GM23338 (cell line): ENCODE measurements at regions not wholly inside any gene's neighbourhood (a gene's known extent, or its start where the extent isn't known, plus 50 kb on each side); places are given as distances from the start of the nearest gene placed in this dataset.
A peak's percentile ranks its signal among the peaks of the same experiment; 100 is the strongest.

Experiments
- ATAC-seq: fragments of 200-7000 bp; cut with Tn5 transposase; 3 replicates; pipeline ENCODE4 v1.9.1; 2020
- DNase-seq: peaks from one replicate; pipeline ENCODE4 v3.0.0-alpha.2; 2015; ENCODE audit warnings: low spot score
- H2AFZ ChIP-seq: fragments of 200-600 bp; sonication (generic); 2 replicates; pipeline ENCODE4 v1.8.0; 2016; ENCODE audit warnings: antibody characterized with exemption, mild to moderate bottlenecking, moderate library complexity
- H3F3A ChIP-seq: fragments of 200-600 bp; sonication (generic); replicated peaks from 2 replicates; pipeline ENCODE4 v1.8.0; 2017; ENCODE audit warnings: antibody characterized with exemption, mixed run types, low read depth
- H3K27ac ChIP-seq: fragments of 200-600 bp; sonication (generic); 2 replicates; pipeline ENCODE4 v1.6.1; 2016; ENCODE audit warnings: low read depth
- H3K27me3 ChIP-seq: fragments of 200-600 bp; sonication (generic); 2 replicates; pipeline ENCODE4 v1.8.0; 2016; ENCODE audit warnings: mild to moderate bottlenecking, mixed run types, moderate library complexity; ENCODE audit not compliant: insufficient read depth
- H3K36me3 ChIP-seq: fragments of 200-600 bp; sonication (generic); 2 replicates; pipeline ENCODE4 v1.8.0; 2016; ENCODE audit warnings: mild to moderate bottlenecking; ENCODE audit not compliant: insufficient read depth
- H3K4me1 ChIP-seq: fragments of 200-600 bp; sonication (generic); 2 replicates; pipeline ENCODE4 v1.8.0; 2016; ENCODE audit warnings: mild to moderate bottlenecking, moderate library complexity; ENCODE audit not compliant: insufficient read depth
- H3K4me2 ChIP-seq: fragments of 200-600 bp; sonication (generic); 2 replicates; pipeline ENCODE4 v1.7.1; 2017; ENCODE audit warnings: mixed run types
- H3K4me3 ChIP-seq: fragments of 200-600 bp; sonication (generic); 2 replicates; pipeline ENCODE4 v1.6.1; 2016; ENCODE audit warnings: mixed run types
- H3K79me2 ChIP-seq: fragments of 200-600 bp; sonication (generic); replicated peaks from 2 replicates; pipeline ENCODE4 v1.8.0; 2017; ENCODE audit warnings: mild to moderate bottlenecking; ENCODE audit not compliant: insufficient read depth
- H3K9me2 ChIP-seq: fragments of 200-600 bp; sonication (generic); 2 replicates; pipeline ENCODE4 v1.8.0; 2017; ENCODE audit not compliant: insufficient read depth
- H4K20me1 ChIP-seq: fragments of 200-600 bp; sonication (generic); replicated peaks from 2 replicates; pipeline ENCODE4 v1.8.0; 2017; ENCODE audit warnings: mild to moderate bottlenecking; ENCODE audit not compliant: insufficient read depth
- H3K27ac Mint-ChIP-seq: 2 replicates; pipeline ENCODE4 v1.8.0; 2020; ENCODE audit warnings: inconsistent platforms, mild to moderate bottlenecking, moderate library complexity, mixed read lengths
- H3K27me3 Mint-ChIP-seq: 3 replicates; pipeline ENCODE4 v1.8.0; 2022; ENCODE audit warnings: low read depth, mild to moderate bottlenecking, moderate library complexity, mixed read lengths, inconsistent platforms; ENCODE audit not compliant: insufficient read depth, poor library complexity
- H3K36me3 Mint-ChIP-seq: 3 replicates; pipeline ENCODE4 v1.8.0; 2021; ENCODE audit warnings: low read depth, mild to moderate bottlenecking, inconsistent platforms, moderate library complexity, mixed read lengths
- H3K4me1 Mint-ChIP-seq: 3 replicates; pipeline ENCODE4 v1.8.0; 2020; ENCODE audit warnings: mild to moderate bottlenecking, inconsistent platforms, mixed read lengths
- H3K4me3 Mint-ChIP-seq: 3 replicates; pipeline ENCODE4 v1.8.0; 2021; ENCODE audit warnings: moderate library complexity, mild to moderate bottlenecking, inconsistent platforms, mixed read lengths
- H3K9me3 Mint-ChIP-seq: 3 replicates; pipeline ENCODE4 v1.8.0; 2020; ENCODE audit warnings: moderate library complexity, mild to moderate bottlenecking, inconsistent platforms, mixed read lengths
- CREB1 ChIP-seq: fragments of 250-450 bp; sonication (Bioruptor Pico); IDR thresholded peaks from 2 replicates; pipeline ENCODE4 v1.5.0; 2020; ENCODE audit warnings: low read depth, mild to moderate bottlenecking, moderate library complexity
- CTCF ChIP-seq, 2 experiments: fragments of 200-600 bp in 1 of 2; sonication (generic) in 1 of 2; conservative IDR thresholded peaks; 2 replicates each; pipeline versions ENCODE4 v1.5.1 to v1.6.1; 2016 to 2017; ENCODE audit warnings: antibody characterized with exemption in 2 of 2, low read depth in 2 of 2, mild to moderate bottlenecking in 2 of 2, moderate library complexity in 1 of 2
- ETS1 ChIP-seq: IDR thresholded peaks from 2 replicates; pipeline ENCODE4 v1.6.1; 2016; ENCODE audit warnings: antibody characterized with exemption
- EZH2 ChIP-seq: fragments of 200-600 bp; sonication (generic); IDR thresholded peaks from one replicate; pipeline ENCODE4 v1.8.0; 2017; ENCODE audit warnings: antibody characterized with exemption, mild to moderate bottlenecking, low read depth; ENCODE audit not compliant: unreplicated experiment
- EZH2phosphoT487 ChIP-seq: fragments of 200-600 bp; sonication (generic); IDR thresholded peaks from one replicate; pipeline ENCODE4 v1.8.1; 2018; ENCODE audit warnings: antibody characterized with exemption; ENCODE audit not compliant: unreplicated experiment
- JUNB ChIP-seq: IDR thresholded peaks from one replicate; pipeline ENCODE4 v1.6.1; 2016; ENCODE audit warnings: antibody characterized with exemption; ENCODE audit not compliant: unreplicated experiment
- NANOG ChIP-seq: IDR thresholded peaks from 2 replicates; pipeline ENCODE4 v1.6.1; 2016; ENCODE audit warnings: antibody characterized with exemption, borderline replicate concordance
- REST ChIP-seq: IDR thresholded peaks from one replicate; pipeline ENCODE4 v1.6.1; 2018; ENCODE audit warnings: antibody characterized with exemption; ENCODE audit not compliant: unreplicated experiment

GRCh38 chr4:188876881-188877280, 737.6 kb downstream of the TRIML1 start (continued):
- TF ChIP-seq ETS1 (no peak), JUNB (no peak), NANOG (no peak), CREB1 (no peak), REST (no peak), CTCF (conservative IDR thresholded peaks at IDR 0.05; ENCODE audit: low read depth in 2 of 2) (no peak), EZH2phosphoT487 (no peak)

GRCh38 chr4:188879598-188879997, 740.4 kb downstream of the TRIML1 start:
- Histone ChIP-seq H3K27me3 (no peaks in the 10 kb centered on the region), H4K20me1 (no peaks in the 10 kb centered on the region), H3K36me3 (no peaks in the 10 kb centered on the region), H3K9me2 (no peaks in the 10 kb centered on the region), H3K27ac (no peak overlapping the region), H3K4me1 (no peaks in the 10 kb centered on the region), H3K4me2 (no peak overlapping the region), H3F3A (no peaks in the 10 kb centered on the region), H3K4me3 (no peak overlapping the region), H2AFZ (0 out of 2 replicates have a peak overlapping the region, but pooled peaks have one; percentile 5), H3K79me2 (no peaks in the 10 kb centered on the region)
- 0 out of 3 replicates have a peak, but pooled peaks cover 2% of the 10 kb centered on the region for H3K4me1 Mint-ChIP-seq
- TF ChIP-seq CTCF (conservative IDR thresholded peaks at IDR 0.05; ENCODE audit: low read depth in 2 of 2) (no peak), EZH2 (no peak)
- no peaks in the 10 kb centered on the region for H3K27me3 Mint-ChIP-seq
- no peak for DNase-seq
- ATAC-seq = no peak
- no peak overlapping the region for H3K4me3 Mint-ChIP-seq
- no peaks in the 10 kb centered on the region for H3K36me3 Mint-ChIP-seq
- H3K9me3 Mint-ChIP-seq = no peaks in the 10 kb centered on the region; the same call in 2 of the 3 replicates
- no peak overlapping the region for H3K27ac Mint-ChIP-seq
